Stomach (tissue), 4 donors: ENCODE measurements at regions not wholly inside any gene's neighbourhood (a gene's known extent, or its start where the extent isn't known, plus 50 kb on each side); places are given as distances from the start of the nearest gene placed in this dataset.

ENCODE experiments used
- CTCF ChIP-seq, 7 experiments: fragments of 450-650 bp in 4 of 7; fragments of 200-600 bp in 3 of 7; sonication (generic) in 3 of 7; IDR thresholded peaks; one replicate each; pipeline ENCODE4 v1.5.1; 2016 to 2019; ENCODE audit warnings: antibody characterized with exemption in 7 of 7, control low read depth in 2 of 7, mild to moderate bottlenecking in 1 of 7
- EP300 ChIP-seq: sonication (generic); formaldehyde crosslinking; IDR thresholded peaks from one replicate; pipeline ENCODE4 v1.6.1; 2017; ENCODE audit warnings: antibody characterized with exemption
- POLR2A ChIP-seq, 4 donors: fragments of 450-650 bp; IDR thresholded peaks; one replicate each; pipeline ENCODE4 v1.6.1; 2016; ENCODE audit warnings: antibody characterized with exemption in 4 of 4, control low read depth in 2 of 4, mild to moderate bottlenecking in 1 of 4, moderate library complexity in 1 of 4
- POLR2AphosphoS5 ChIP-seq, 3 donors: sonication (generic); formaldehyde crosslinking; IDR thresholded peaks; one replicate each; pipeline ENCODE4 v1.6.1; 2016; ENCODE audit warnings: antibody characterized with exemption in 3 of 3

GRCh38 chr10:108861181-108861754, 1062.0 kb downstream of the XPNPEP1 start:
- TF ChIP-seq CTCF (IDR thresholded peaks at IDR 0.05) (no peak), POLR2AphosphoS5 (IDR thresholded peaks at IDR 0.05) (no peak), POLR2A (IDR thresholded peaks at IDR 0.05) (no peak), EP300 (no peak)
